IMR-90 (cell line): ENCODE measurements at regions not wholly inside any gene's neighbourhood (a gene's known extent, or its start where the extent isn't known, plus 50 kb on each side); places are given as distances from the start of the nearest gene placed in this dataset.

Experiments used
- ATAC-seq: fragments of 200-7000 bp; cut with Tn5 transposase; 2 replicates; pipeline ENCODE4 v1.9.1; 2020; ENCODE audit warnings: low read depth, mild to moderate bottlenecking, moderate library complexity
- BruUV-seq: library from RNA; stranded (reverse); fragments of 400-500 nt; replicated peaks from 2 replicates; lab custom pipeline; 2021; lab: Mats Ljungman, UMichigan
- CTCF ChIA-PET: fragments of 300-600 bp; formaldehyde crosslinking; extraction: SDS; loops from one replicate; lab custom pipeline; 2021; ENCODE audit warnings: antibody characterized with exemption; lab: Yijun Ruan, JAX
- POLR2A ChIA-PET: fragments of 300-600 bp; sonication (Branson Sonifier 250); formaldehyde crosslinking; loops from one replicate; lab custom pipeline; 2022; ENCODE audit warnings: antibody characterized with exemption; ENCODE audit not compliant: unreplicated experiment; lab: Charles Lee
- DNase-seq: peaks from one replicate; pipeline ENCODE4 v3.0.0; 2013
- H2AFZ ChIP-seq: replicated peaks from 2 replicates; pipeline ENCODE3; 2013; ENCODE audit warnings: low read length, mild to moderate bottlenecking; ENCODE audit not compliant: poor library complexity
- H2AK5ac ChIP-seq: 2 replicates; pipeline ENCODE4 v1.6.1; 2013; ENCODE audit warnings: low read depth, low read length, inconsistent platforms
- H2AK9ac ChIP-seq: replicated peaks from 2 replicates; pipeline ENCODE3; 2013; ENCODE audit warnings: mild to moderate bottlenecking, low read depth, low read length, moderate library complexity; ENCODE audit not compliant: poor library complexity
- H2BK120ac ChIP-seq: 2 replicates; pipeline ENCODE4 v1.6.1; 2013; ENCODE audit warnings: low read depth, low read length, inconsistent platforms
- H2BK15ac ChIP-seq: 3 replicates; pipeline ENCODE4 v1.6.1; 2013; ENCODE audit warnings: low read depth, low read length, inconsistent platforms
- H2BK20ac ChIP-seq: 2 replicates; pipeline ENCODE4 v1.6.1; 2013; ENCODE audit warnings: low read depth, mild to moderate bottlenecking, inconsistent platforms, low read length, moderate library complexity
- H2BK5ac ChIP-seq: 2 replicates; pipeline ENCODE4 v1.6.1; 2013; ENCODE audit warnings: mild to moderate bottlenecking, low read depth, low read length, inconsistent platforms; ENCODE audit not compliant: poor library complexity, severe bottlenecking
- H3K14ac ChIP-seq: replicated peaks from 2 replicates; pipeline ENCODE4 v1.6.1; 2013; ENCODE audit warnings: low read depth, low read length, inconsistent platforms
- H3K18ac ChIP-seq: 2 replicates; pipeline ENCODE4 v1.6.1; 2013; ENCODE audit warnings: low read depth, low read length, control low read depth
- H3K23ac ChIP-seq: 2 replicates; pipeline ENCODE4 v1.6.1; 2013; ENCODE audit warnings: low read depth, low read length, inconsistent platforms
- H3K27ac ChIP-seq: 2 replicates; pipeline ENCODE4 v1.5.1; 2013; ENCODE audit warnings: mild to moderate bottlenecking, control low read depth, low read length; ENCODE audit not compliant: insufficient read depth
- H3K27me3 ChIP-seq: 2 replicates; pipeline ENCODE4 v1.6.1; 2013; ENCODE audit warnings: low read length; ENCODE audit not compliant: control insufficient read depth, insufficient read depth
- H3K36me3 ChIP-seq: 2 replicates; pipeline ENCODE4 v1.6.1; 2013; ENCODE audit warnings: low read length, mixed read lengths; ENCODE audit not compliant: control insufficient read depth, insufficient read depth
- H3K4ac ChIP-seq: 2 replicates; pipeline ENCODE4 v1.6.1; 2013; ENCODE audit warnings: low read depth, low read length, inconsistent platforms
- H3K4me1 ChIP-seq: 2 replicates; pipeline ENCODE4 v1.6.1; 2013; ENCODE audit warnings: low read length, mixed read lengths; ENCODE audit not compliant: control insufficient read depth, insufficient read depth
- H3K4me2 ChIP-seq: 2 replicates; pipeline ENCODE4 v1.6.1; 2013; ENCODE audit warnings: low read depth, mild to moderate bottlenecking, control low read depth, low read length, moderate library complexity
- H3K4me3 ChIP-seq: 2 replicates; pipeline ENCODE4 v1.5.1; 2013; ENCODE audit warnings: low read depth, mild to moderate bottlenecking, control low read depth, low read length, moderate library complexity; ENCODE audit not compliant: insufficient read depth
- H3K56ac ChIP-seq: 2 replicates; pipeline ENCODE4 v1.6.1; 2013; ENCODE audit warnings: low read length, inconsistent platforms; ENCODE audit not compliant: insufficient read depth; ENCODE audit errors: extremely low read depth
- H3K79me1 ChIP-seq, 2 experiments: 2 replicates each; pipeline ENCODE4 v1.6.1; 2013; ENCODE audit warnings: low read length in 2 of 2, inconsistent platforms in 1 of 2, low read depth in 1 of 2
- H3K9ac ChIP-seq: 2 replicates; pipeline ENCODE4 v1.6.1; 2013; ENCODE audit warnings: low read depth, low read length, control low read depth
- H3K9me1 ChIP-seq: 2 replicates; pipeline ENCODE4 v1.6.1; 2013; ENCODE audit warnings: low read length, inconsistent platforms; ENCODE audit not compliant: insufficient read depth
- H3K9me3 ChIP-seq: 2 replicates; pipeline ENCODE4 v1.6.1; 2013; ENCODE audit warnings: low read length; ENCODE audit not compliant: control insufficient read depth, insufficient read depth
- H4K20me1 ChIP-seq: 2 replicates; pipeline ENCODE4 v1.6.1; 2013; ENCODE audit warnings: low read length, inconsistent platforms; ENCODE audit not compliant: insufficient read depth
- H4K5ac ChIP-seq: 2 replicates; pipeline ENCODE4 v1.6.1; 2013; ENCODE audit warnings: mild to moderate bottlenecking, low read depth, low read length, control low read depth
- H4K8ac ChIP-seq, 2 experiments: 2 replicates each; pipeline ENCODE4 v1.6.1; 2013; ENCODE audit warnings: low read depth in 2 of 2, low read length in 2 of 2, control low read depth in 1 of 2, inconsistent platforms in 1 of 2
- H4K91ac ChIP-seq: 2 replicates; pipeline ENCODE4 v1.6.1; 2013; ENCODE audit warnings: low read depth, low read length, inconsistent platforms; ENCODE audit not compliant: insufficient read depth
- BHLHE40 ChIP-seq: fragments of 150-350 bp; IDR thresholded peaks from 2 replicates; pipeline ENCODE4 v1.6.1; 2016; ENCODE audit warnings: mild to moderate bottlenecking, low read depth, low read length
- CEBPB ChIP-seq: IDR thresholded peaks from 2 replicates; pipeline ENCODE4 v1.6.1; 2012; ENCODE audit warnings: low read depth, low read length, improper control_type of control experiment
- CHD1 ChIP-seq: IDR thresholded peaks from 2 replicates; pipeline ENCODE4 v1.6.1; 2012; ENCODE audit warnings: low read depth, low read length, improper control_type of control experiment
- FOS ChIP-seq: fragments of 150-350 bp; IDR thresholded peaks from 2 replicates; pipeline ENCODE4 v1.6.1; 2016; ENCODE audit warnings: low read depth, low read length
- MAFK ChIP-seq: IDR thresholded peaks from 2 replicates; pipeline ENCODE4 v1.6.1; 2012; ENCODE audit warnings: low read depth, low read length, improper control_type of control experiment
- MAZ ChIP-seq: IDR thresholded peaks from 2 replicates; pipeline ENCODE4 v1.6.1; 2012; ENCODE audit warnings: low read depth, mild to moderate bottlenecking, low read length, improper control_type of control experiment, moderate library complexity, borderline replicate concordance
- MXI1 ChIP-seq: IDR thresholded peaks from 2 replicates; pipeline ENCODE4 v1.6.1; 2012; ENCODE audit warnings: low read depth, mild to moderate bottlenecking, low read length, moderate library complexity, borderline replicate concordance
- NFE2L2 ChIP-seq: fragments of 150-350 bp; IDR thresholded peaks from 2 replicates; pipeline ENCODE4 v1.6.1; 2016; ENCODE audit warnings: low read depth, mild to moderate bottlenecking, low read length
- RCOR1 ChIP-seq: IDR thresholded peaks from 2 replicates; pipeline ENCODE4 v1.6.1; 2012; ENCODE audit warnings: mild to moderate bottlenecking, low read length, improper control_type of control experiment; ENCODE audit not compliant: insufficient replicate concordance
- RFX5 ChIP-seq: IDR thresholded peaks from 2 replicates; pipeline ENCODE4 v1.8.0; 2012; ENCODE audit warnings: low read depth, mild to moderate bottlenecking, low read length, moderate library complexity
- SMC3 ChIP-seq: fragments of 150-350 bp; IDR thresholded peaks from 2 replicates; pipeline ENCODE4 v1.6.1; 2016; ENCODE audit warnings: low read depth, mild to moderate bottlenecking, antibody characterized with exemption, low read length, moderate library complexity
- dilution Hi-C: fragments of 300-500 bp; cut with HindIII; formaldehyde crosslinking; loops from one replicate; pipeline ENCODE4 v1.14.3; 2018; ENCODE audit warnings: low sequenced_read_pairs; ENCODE audit not compliant: unreplicated experiment
- in situ Hi-C: fragments of 300-500 bp; cut with MboI; formaldehyde crosslinking; loops from 3 replicates; pipeline ENCODE4 v1.14.3; 2019; ENCODE audit warnings: low sequenced_read_pairs, inconsistent platforms, mixed read lengths
- intact Hi-C: fragments of 100-400 bp; cut with micrococcal nuclease; formaldehyde crosslinking; loops from 2 replicates; pipeline ENCODE4 v1.10.0; 2022
- TF ChIP-seq, protein P1 (sequence below): fragments of 150-350 bp; IDR thresholded peaks from 2 replicates; pipeline ENCODE4 v1.6.1; 2016; ENCODE audit warnings: low read depth, mild to moderate bottlenecking, low read length, moderate library complexity, borderline replicate concordance
- TF ChIP-seq, protein P2 (sequence below): conservative IDR thresholded peaks from 2 replicates; pipeline ENCODE4 v1.5.1; 2012; ENCODE audit warnings: mild to moderate bottlenecking, low read depth, low read length, improper control_type of control experiment
- TF ChIP-seq, protein P3 (sequence below): fragments of 150-350 bp; IDR thresholded peaks from 2 replicates; pipeline ENCODE4 v1.6.1; 2017; ENCODE audit warnings: mild to moderate bottlenecking, antibody characterized with exemption, low read length, low read depth

DNA sequence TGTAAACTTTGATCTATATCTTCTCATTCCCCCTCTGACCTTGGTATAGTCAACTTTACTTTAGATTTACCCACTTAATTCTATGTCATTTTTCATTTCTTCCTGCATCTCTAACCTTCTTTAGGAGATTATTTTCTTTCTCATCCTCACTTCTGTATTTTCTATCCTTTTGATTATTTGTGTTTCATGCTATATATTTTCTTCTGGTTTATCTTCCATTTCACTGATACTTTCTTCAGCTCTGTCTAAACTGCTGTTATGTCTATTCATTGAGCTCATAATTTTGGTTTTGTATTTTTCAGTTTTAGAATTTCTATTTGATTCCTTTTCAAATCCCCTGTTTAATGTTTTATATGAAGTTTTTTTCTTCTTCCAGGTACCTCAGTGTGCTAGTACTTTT lies 171.1 kb upstream of the LYZL1 start:
- H3K9me1 ChIP-seq: peaks cover 2% of the 10 kb centered on the region; the same call in 1 of the 2 replicates
- H2AFZ ChIP-seq: no peak overlapping the region
- DNase-seq (no peak), ATAC-seq (no peak)
- in situ Hi-C loops: no loop called here
- no peak overlapping the region for H3K23ac ChIP-seq
- TF ChIP-seq CHD1: no peak
- no peak for TF ChIP-seq SMC3
- no peak for TF ChIP-seq FOS
- TF ChIP-seq RCOR1: no peak
- TF ChIP-seq MAFK: no peak
- no peak for TF ChIP-seq MXI1
- TF ChIP-seq MAZ: no peak
- no peak for TF ChIP-seq CEBPB
- no peak for TF ChIP-seq BHLHE40
- no peak for TF ChIP-seq RFX5
- TF ChIP-seq, protein P1, sequence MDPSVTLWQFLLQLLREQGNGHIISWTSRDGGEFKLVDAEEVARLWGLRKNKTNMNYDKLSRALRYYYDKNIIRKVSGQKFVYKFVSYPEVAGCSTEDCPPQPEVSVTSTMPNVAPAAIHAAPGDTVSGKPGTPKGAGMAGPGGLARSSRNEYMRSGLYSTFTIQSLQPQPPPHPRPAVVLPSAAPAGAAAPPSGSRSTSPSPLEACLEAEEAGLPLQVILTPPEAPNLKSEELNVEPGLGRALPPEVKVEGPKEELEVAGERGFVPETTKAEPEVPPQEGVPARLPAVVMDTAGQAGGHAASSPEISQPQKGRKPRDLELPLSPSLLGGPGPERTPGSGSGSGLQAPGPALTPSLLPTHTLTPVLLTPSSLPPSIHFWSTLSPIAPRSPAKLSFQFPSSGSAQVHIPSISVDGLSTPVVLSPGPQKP: no peak
- TF ChIP-seq, protein P2, sequence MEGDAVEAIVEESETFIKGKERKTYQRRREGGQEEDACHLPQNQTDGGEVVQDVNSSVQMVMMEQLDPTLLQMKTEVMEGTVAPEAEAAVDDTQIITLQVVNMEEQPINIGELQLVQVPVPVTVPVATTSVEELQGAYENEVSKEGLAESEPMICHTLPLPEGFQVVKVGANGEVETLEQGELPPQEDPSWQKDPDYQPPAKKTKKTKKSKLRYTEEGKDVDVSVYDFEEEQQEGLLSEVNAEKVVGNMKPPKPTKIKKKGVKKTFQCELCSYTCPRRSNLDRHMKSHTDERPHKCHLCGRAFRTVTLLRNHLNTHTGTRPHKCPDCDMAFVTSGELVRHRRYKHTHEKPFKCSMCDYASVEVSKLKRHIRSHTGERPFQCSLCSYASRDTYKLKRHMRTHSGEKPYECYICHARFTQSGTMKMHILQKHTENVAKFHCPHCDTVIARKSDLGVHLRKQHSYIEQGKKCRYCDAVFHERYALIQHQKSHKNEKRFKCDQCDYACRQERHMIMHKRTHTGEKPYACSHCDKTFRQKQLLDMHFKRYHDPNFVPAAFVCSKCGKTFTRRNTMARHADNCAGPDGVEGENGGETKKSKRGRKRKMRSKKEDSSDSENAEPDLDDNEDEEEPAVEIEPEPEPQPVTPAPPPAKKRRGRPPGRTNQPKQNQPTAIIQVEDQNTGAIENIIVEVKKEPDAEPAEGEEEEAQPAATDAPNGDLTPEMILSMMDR: no peak
- no peak for TF ChIP-seq NFE2L2
- TF ChIP-seq, protein P3, sequence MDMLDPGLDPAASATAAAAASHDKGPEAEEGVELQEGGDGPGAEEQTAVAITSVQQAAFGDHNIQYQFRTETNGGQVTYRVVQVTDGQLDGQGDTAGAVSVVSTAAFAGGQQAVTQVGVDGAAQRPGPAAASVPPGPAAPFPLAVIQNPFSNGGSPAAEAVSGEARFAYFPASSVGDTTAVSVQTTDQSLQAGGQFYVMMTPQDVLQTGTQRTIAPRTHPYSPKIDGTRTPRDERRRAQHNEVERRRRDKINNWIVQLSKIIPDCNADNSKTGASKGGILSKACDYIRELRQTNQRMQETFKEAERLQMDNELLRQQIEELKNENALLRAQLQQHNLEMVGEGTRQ: no peak
- no peak overlapping the region for H4K91ac ChIP-seq
- H4K8ac ChIP-seq: no peak overlapping the region
- CTCF ChIA-PET: no interaction called here
- POLR2A ChIA-PET: no interaction called here
- peaks cover 7% of the 10 kb centered on the region for H3K4me1 ChIP-seq
- no peak overlapping the region for H3K4me2 ChIP-seq
- H3K18ac ChIP-seq: no peak overlapping the region
- no peak overlapping the region for H3K56ac ChIP-seq
- H3K9me3 ChIP-seq: peaks cover 12% of the 10 kb centered on the region
- H2BK120ac ChIP-seq: no peak overlapping the region
- no peak overlapping the region for H2AK5ac ChIP-seq
- no peaks in the 10 kb centered on the region for H3K36me3 ChIP-seq
- no peak overlapping the region for H2BK5ac ChIP-seq
- no peaks in the 10 kb centered on the region for H3K79me1 ChIP-seq
- no peak overlapping the region for H3K14ac ChIP-seq
- H3K4ac ChIP-seq: no peak overlapping the region
- no peak overlapping the region for H3K27ac ChIP-seq
- no peaks in the 10 kb centered on the region for H4K20me1 ChIP-seq
- H2BK15ac ChIP-seq: no peak overlapping the region
- no peak overlapping the region for H2AK9ac ChIP-seq
- dilution Hi-C loops: no loop called here
- H4K5ac ChIP-seq: no peak overlapping the region
- BruUV-seq: no TSS peak
- no peak overlapping the region for H2BK20ac ChIP-seq
- peaks cover 10% of the 10 kb centered on the region for H3K27me3 ChIP-seq
- no peak overlapping the region for H3K9ac ChIP-seq
- H3K4me3 ChIP-seq: no peak overlapping the region
- intact Hi-C loops: no loop called here
